Ascending aorta (tissue), 2 donors: ENCODE measurements at regions not wholly inside any gene's neighbourhood (a gene's known extent, or its start where the extent isn't known, plus 50 kb on each side); places are given as distances from the start of the nearest gene placed in this dataset.

Experiments
- DNase-seq, 2 donors: peaks; one replicate each; pipeline ENCODE4 v3.0.0-alpha.2; 2019; ENCODE audit warnings: low spot score in 2 of 2
- H3K27ac ChIP-seq, 2 donors: fragments of 200-600 bp; sonication (generic); one replicate each; pipeline ENCODE4 v1.5.1; 2016 to 2017; ENCODE audit warnings: mild to moderate bottlenecking in 1 of 2
- H3K27me3 ChIP-seq: fragments of 200-600 bp; sonication (generic); one replicate; pipeline ENCODE4 v1.5.1; 2017
- H3K36me3 ChIP-seq, 2 donors: fragments of 200-600 bp; sonication (generic); one replicate each; pipeline ENCODE4 v1.5.1; 2016
- H3K4me1 ChIP-seq, 2 donors: fragments of 200-600 bp; sonication (generic); one replicate each; pipeline ENCODE4 v1.5.1; 2016 to 2017; ENCODE audit warnings: mild to moderate bottlenecking in 1 of 2
- H3K4me3 ChIP-seq, 2 donors: fragments of 200-600 bp; sonication (generic); one replicate each; pipeline ENCODE4 v1.5.1; 2016 to 2017; ENCODE audit warnings: mild to moderate bottlenecking in 1 of 2
- H3K9me3 ChIP-seq, 2 donors: fragments of 200-600 bp; sonication (generic); one replicate each; pipeline ENCODE4 v1.5.1; 2016
- CTCF ChIP-seq, 3 experiments: fragments of 200-600 bp in 2 of 3; fragments of 450-650 bp in 1 of 3; sonication (generic) in 2 of 3; IDR thresholded peaks; one replicate each; pipeline ENCODE4 v1.5.1; 2016 to 2019; ENCODE audit warnings: antibody characterized with exemption in 3 of 3, mild to moderate bottlenecking in 1 of 3, moderate library complexity in 1 of 3
- intact Hi-C: fragments of 100-400 bp; cut with DNase I; formaldehyde crosslinking; loops from one replicate; pipeline ENCODE4 v1.15.1; 2023

GRCh38 chr2:185658750-185659149, 79.9 kb upstream of the FSIP2 start:
- intact Hi-C loops, result no loop called here
- Histone ChIP-seq H3K4me1 (no peaks in the 10 kb centered on the region), H3K36me3 (no peaks in the 10 kb centered on the region), H3K27ac (no peak overlapping the region), H3K9me3 (no peaks in the 10 kb centered on the region), H3K4me3 (no peak overlapping the region), H3K27me3 (no peaks in the 10 kb centered on the region)
- TF ChIP-seq CTCF (IDR thresholded peaks at IDR 0.05), result no peak
- no peak for DNase-seq

- intact Hi-C loops, result no loop called here
- Histone ChIP-seq H3K4me1 (no peaks in the 10 kb centered on the region), H3K4me3 (no peak overlapping the region), H3K27ac (no peak overlapping the region), H3K36me3 (no peaks in the 10 kb centered on the region), H3K9me3 (no peaks in the 10 kb centered on the region), H3K27me3 (no peaks in the 10 kb centered on the region)
- DNase-seq, result no peak
- TF ChIP-seq CTCF (IDR thresholded peaks at IDR 0.05), result no peak
Measured at GRCh38 chr2:185663811-185664210, 74.8 kb upstream of the FSIP2 start.

GRCh38 chr2:185664384-185664783, 74.2 kb upstream of the FSIP2 start:
- DNase-seq, result no peak
- Histone ChIP-seq H3K4me1 (no peaks in the 10 kb centered on the region), H3K27me3 (no peaks in the 10 kb centered on the region), H3K27ac (no peak overlapping the region), H3K36me3 (no peaks in the 10 kb centered on the region), H3K4me3 (no peak overlapping the region), H3K9me3 (no peaks in the 10 kb centered on the region)
- intact Hi-C loops, result no loop called here
- TF ChIP-seq CTCF (IDR thresholded peaks at IDR 0.05), result no peak

- no peak overlapping the region for H3K4me3 ChIP-seq
- no peak for TF ChIP-seq CTCF (IDR thresholded peaks at IDR 0.05)
- no peaks in the 10 kb centered on the region for H3K36me3 ChIP-seq
- no peaks in the 10 kb centered on the region for H3K27me3 ChIP-seq
- H3K27ac ChIP-seq, result no peak overlapping the region
- H3K9me3 ChIP-seq, result no peaks in the 10 kb centered on the region
- intact Hi-C loops, result no loop called here
- no peak for DNase-seq
- no peaks in the 10 kb centered on the region for H3K4me1 ChIP-seq
Measured at GRCh38 chr2:185665251-185665814, 73.3 kb upstream of the FSIP2 start.

- Histone ChIP-seq H3K36me3 (no peaks in the 10 kb centered on the region), H3K27ac (no peak overlapping the region), H3K4me3 (no peak overlapping the region), H3K4me1 (no peaks in the 10 kb centered on the region), H3K9me3 (no peaks in the 10 kb centered on the region), H3K27me3 (no peaks in the 10 kb centered on the region)
- DNase-seq, result no peak
- TF ChIP-seq CTCF (IDR thresholded peaks at IDR 0.05), result no peak
- intact Hi-C loops, result no loop called here
Measured at GRCh38 chr2:185667452-185667851, 71.2 kb upstream of the FSIP2 start.

GRCh38 chr2:185668710-185669109, 69.9 kb upstream of the FSIP2 start:
- H3K4me3 ChIP-seq, result no peak overlapping the region
- H3K4me1 ChIP-seq, result no peaks in the 10 kb centered on the region
- H3K9me3 ChIP-seq, result no peaks in the 10 kb centered on the region
- H3K27ac ChIP-seq, result no peak overlapping the region
- no peak for TF ChIP-seq CTCF (IDR thresholded peaks at IDR 0.05)
- DNase-seq, result no peak
- intact Hi-C loops, result no loop called here
- H3K27me3 ChIP-seq, result no peaks in the 10 kb centered on the region
- H3K36me3 ChIP-seq, result no peaks in the 10 kb centered on the region
